ENCODE measurements at regions not wholly inside any gene's neighbourhood (a gene's known extent, or its start where the extent isn't known, plus 50 kb on each side); places are given as distances from the start of the nearest gene placed in this dataset.
"Not testable (repeated sequence)": the region's sequence is repeated elsewhere in the genome, so short reads cannot be mapped to it uniquely, and the experiment has no call there.

DNA sequence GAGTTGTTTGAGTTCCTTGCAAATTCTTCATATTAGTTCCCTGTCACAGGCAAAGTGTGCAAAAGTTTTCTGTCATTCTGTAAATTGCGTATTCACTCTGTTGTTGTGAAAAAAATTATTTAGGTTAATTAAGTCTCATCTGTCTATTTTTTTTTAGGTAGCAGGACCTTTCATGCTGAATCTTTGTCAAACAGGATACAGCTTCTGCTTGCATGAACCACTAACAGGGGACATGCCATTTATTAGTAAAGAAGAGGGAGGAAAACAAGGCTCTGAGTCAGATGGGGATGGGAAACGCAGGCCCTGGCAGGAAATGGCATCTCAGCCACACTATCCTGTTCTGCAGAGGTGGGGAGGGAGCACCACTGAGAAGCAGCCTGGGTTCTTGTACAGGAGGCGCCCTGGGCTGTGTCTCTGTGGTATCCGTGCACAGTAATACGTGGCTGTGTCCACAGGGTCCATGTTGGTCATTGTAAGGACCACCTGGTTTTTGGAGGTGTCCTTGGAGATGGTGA is 1243.8 kb downstream of the TMEM121 start:
- DNase-seq = not testable (repeated sequence)

DNA sequence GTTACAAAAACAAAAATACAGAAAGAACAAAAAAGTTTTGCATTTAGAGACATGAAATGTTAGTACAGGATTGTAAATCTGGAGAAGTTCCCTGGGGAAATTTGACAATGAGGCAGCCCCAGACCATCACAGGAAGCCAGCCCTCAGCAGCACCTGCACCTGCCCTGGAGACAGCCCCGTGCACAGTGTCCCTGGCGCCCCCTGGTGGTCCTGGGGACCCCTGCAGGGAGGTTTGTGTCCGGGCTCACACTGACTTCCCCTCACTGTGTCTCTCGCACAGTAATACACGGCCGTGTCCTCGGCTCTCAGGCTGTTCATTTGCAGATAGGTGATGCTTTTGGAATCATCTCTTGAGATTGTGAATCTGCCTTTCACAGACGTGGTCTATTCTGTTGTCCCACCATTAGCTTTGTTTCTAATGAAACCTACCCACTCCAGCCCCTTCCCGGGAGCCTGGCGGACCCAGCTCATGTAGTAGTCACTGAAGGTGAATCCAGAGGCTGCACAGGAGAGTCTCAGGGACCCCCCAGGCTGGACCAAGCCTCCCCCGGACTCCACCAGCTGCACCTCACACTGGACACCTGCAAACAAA is 1248.6 kb downstream of the TMEM121 start:
- DNase-seq = peak; percentile 21

DNA sequence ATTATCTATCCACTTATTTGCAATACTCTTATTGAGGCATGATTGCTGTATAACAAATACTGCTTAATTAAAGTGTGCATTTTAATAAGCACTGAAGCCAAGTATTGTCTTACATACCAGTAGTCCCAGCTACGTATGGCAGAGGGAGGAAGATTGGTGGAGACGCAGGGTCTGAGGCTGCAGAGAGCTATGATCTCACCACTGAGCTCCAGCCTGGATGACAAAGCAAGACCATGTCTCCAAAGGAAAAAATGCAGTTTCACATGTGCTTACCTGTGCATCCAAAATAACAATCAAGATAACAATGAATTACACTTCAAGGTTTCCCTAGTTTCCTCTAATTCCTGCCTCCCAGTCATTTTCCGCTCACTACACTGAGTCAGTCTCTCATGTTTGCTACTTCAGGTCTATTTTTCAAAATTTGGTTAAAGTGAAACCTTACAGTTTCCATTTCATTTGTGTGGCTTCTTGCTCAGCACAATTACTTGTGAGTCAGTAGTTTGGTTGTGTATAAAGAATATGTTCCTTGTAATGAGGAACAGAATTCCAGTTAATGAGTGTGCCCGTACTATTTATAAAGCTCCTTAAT is 1250.1 kb downstream of the TMEM121 start:
- DNase-seq = no peak

DNA sequence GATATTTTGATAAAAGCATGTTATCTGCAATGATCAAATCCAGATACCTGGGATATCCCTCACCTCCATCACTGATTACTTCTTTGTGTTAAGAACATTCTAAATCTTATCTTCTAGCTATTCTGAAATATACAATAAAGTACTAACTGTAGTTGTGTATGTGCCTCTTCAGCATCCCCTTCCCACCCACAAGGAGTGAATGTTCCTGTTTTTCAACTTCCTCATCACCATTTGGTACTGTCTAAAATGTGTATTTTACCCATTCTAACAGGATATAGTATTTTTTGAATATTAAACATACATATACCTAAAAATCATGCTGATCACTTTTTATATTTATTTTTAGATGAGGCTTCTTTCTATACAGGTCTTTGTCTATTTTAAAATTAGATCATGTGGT is 1252.6 kb downstream of the TMEM121 start:
- no peak for DNase-seq

GRCh38 chr14:106786697-106787096 is 1260.3 kb downstream of the TMEM121 start:
- no peak for DNase-seq

GRCh38 chr14:106787626-106788025 is 1261.2 kb downstream of the TMEM121 start:
- no peak for DNase-seq

DNA sequence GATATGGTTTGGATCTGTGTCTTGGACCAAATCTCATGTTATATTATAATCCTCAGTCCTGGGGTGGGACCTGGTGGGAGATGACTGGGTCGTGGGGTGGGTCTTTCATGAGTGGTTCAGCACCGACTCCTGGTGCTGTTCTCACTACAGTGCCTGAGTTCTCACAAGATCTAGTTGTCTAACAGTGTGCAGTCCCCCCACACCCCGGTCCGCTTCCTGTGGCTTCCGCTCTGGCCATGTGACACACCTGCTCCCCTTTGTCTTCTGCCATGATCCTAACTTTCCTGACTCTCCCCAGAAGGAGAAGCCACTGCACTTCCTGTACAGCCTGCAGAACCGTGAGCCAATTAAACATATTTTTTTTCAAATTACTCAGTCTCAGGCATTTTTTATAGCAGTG is 1262.2 kb downstream of the TMEM121 start:
- DNase-seq = no peak

DNA sequence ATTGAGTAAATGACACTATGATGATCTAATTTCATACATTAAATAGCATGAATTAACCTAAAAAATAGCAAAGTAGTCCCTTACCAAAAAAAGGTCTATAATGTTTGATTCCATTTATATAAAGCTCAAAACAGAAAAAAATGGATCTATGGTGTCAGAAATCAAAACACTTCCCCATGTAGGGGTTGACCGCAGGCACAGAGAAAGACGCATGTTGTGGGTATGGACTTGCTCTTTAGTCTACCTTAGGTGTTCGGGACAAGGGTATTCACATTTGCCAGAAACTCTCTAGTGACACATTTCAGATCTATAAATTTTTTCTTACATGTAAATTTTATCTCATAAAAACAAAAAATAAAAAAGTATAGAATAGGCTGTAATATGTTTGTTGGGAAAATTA is 1262.9 kb downstream of the TMEM121 start:
- no peak for DNase-seq

- peak; percentile 6 for DNase-seq
Measured at GRCh38 chr14:106790189-106791036, 1264.0 kb downstream of the TMEM121 start.

- no peak for DNase-seq
Measured at GRCh38 chr14:106792543-106792942, 1266.2 kb downstream of the TMEM121 start.

DNA sequence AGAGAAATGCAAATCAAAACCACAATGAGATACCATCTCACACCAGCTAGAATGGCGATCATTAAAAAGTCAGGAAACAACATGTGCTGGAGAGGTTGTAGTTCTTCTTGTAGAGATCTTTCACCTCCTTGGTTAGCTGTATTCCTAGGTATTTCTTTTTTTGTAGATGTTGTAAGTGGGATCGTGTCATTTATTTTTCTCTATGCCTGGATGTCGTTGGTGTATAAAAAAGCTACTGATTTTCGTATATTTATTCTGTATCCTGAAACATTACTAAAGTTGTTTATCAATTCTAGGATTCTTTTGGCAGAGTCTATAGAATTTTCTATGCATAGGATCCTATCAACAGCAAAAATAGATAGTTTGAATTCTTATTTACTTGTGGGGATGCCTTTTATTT is 1271.8 kb downstream of the TMEM121 start:
- DNase-seq = not testable (repeated sequence)

GRCh38 chr14:106802413-106803364 is 1276.3 kb downstream of the TMEM121 start:
- DNase-seq = peak; percentile 33

DNA sequence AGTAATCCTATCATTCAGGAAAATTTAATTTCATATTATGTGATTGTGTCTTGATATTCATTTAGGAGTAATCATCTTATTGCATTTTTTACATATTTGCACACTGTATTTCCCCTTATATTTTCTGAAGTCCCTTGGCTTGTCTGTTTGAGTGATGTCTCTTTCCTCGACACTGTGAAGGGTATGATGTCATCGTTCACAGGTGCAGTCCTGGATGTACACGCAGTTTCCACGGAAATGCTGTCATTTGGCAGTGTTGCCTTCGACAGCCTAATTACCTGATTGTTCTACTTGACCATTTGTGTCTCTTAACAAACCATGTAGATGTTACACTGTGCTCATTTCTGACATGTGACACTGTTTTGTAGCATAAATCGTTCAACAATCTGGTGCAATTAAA is 1277.0 kb downstream of the TMEM121 start:
- no peak for DNase-seq

DNA sequence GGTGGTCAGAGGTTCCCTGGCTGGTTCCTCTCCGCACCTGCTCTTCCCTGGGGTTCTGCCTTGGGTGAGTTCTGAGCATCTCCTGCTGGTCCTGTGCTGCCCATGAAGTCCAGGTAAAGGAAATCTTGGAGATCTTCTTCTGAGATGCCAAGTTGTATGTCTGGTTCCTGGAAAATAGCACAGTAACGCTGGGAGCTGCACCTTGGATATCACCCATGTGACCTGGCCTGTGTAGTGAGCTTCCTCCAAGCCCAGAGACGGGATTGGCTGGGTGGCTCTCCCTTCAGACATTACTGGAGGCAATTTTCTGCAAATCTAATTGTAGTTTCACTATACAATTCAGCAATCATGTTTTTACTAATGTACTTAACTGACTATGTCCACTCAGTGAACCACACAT is 1281.1 kb downstream of the TMEM121 start:
- no peak for DNase-seq

GRCh38 chr14:106808458-106808857 is 1282.1 kb downstream of the TMEM121 start:
- DNase-seq = no peak

DNA sequence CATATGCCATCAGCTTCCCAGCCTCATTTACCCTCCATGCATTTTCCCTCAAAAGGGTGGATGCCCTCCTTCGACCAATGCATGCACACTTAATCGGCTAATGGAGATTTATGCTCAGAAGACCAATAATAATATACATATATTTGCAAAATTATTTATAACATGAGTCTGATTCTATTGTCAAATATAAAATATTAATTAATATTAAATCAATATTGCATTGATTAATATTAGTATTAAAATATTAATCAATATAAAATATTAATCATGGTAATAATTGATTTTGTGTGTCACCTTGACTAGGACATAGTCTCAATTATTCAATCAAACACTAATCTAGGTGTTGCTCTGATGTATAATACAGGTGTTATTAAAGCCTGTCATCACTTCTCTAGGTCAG is 1282.5 kb downstream of the TMEM121 start:
- no peak for DNase-seq

- no peak for DNase-seq
Measured at GRCh38 chr14:106809615-106810014, 1283.2 kb downstream of the TMEM121 start.

DNA sequence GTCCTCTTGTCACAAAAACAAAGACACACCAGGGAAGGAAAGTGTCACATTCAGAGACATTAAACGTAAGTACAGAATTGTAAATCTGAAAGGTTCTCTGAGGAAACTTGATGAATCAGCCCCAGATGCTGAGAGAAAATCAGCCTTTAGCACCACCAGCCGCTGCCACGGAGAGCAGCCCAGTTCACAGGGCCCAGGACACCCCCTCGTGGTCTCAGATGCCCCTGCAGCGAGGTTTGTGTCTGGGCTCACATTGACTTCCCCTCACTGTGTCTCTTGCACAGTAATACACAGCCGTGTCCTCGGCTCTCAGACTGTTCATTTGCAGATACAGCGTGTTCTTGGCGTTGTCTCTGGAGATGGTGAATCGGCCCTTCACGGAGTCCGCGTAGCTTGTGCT is 1283.8 kb downstream of the TMEM121 start:
- not testable (repeated sequence) for DNase-seq

DNA sequence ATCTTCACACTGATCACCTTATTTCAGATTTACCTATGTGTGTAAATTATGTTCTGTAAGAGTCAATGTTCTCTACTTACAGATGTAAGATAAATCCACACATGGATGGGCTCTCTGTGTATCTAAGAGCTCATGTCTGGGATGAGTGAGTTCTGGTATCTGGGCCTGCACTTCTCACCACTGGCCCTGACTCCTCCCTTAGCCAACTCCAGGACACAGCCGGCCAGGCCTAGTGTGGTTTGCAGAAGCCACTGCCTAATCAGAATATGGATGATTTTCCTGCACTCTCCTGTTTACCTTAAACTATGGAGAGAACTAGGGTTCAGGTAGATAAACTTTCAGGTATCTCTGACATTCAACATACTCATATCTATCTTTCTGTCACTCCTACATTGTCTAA is 1284.8 kb downstream of the TMEM121 start:
- DNase-seq = no peak

DNA sequence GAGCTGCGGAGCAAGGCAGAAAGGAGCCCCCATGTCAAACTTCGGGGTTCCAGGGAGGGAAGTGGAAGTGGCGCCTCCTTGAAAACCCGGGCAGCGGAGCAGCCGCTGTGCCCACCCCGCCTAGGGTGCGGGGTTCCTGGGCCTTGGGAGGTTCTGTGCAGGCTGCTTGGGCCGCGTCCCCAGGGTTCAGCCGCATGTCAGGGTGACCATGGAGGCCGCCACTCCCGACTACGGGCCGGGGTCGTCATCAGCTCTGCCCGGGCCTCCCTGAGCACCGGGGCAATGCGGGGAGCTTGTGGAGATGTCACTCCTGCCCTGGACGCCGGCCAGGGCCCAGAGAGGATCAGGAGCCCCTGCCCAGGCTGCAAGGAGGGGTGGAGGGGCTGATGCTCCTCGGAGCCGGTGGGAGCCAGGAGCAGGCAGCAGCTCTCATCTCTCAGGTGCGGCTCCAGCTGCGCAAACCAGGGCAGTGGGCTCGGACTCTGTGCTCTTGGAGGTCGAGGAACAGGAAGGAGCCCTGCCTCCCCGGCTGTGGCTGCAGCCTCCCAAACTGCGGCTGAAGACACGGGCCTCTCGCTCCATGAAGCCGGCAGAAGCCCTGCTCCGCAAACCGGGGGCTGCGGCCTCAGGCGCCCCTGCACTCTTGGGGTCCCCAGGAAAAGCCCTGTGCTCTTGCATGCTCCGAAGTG is 1286.5 kb downstream of the TMEM121 start:
- DNase-seq = no peak

- no peak for DNase-seq
Measured at GRCh38 chr14:106813477-106813823, 1287.1 kb downstream of the TMEM121 start.

DNA sequence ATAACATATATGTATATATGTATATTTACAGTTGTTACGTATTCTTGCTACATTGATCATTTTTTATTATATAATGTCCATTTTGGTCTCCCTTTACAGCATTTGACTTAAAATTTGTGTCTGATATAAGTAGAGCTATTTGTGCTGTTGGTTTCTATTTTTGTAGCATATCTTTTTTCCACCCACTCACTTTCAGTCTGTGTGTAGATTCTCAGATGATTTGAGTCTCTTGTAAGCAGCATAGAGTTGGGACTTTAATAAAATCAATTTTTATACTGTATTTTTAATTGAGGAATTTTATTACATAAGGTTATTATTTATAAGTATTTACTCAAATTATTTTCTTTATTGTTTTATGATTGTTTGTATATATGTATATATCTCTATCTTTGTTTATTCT is 1293.7 kb downstream of the TMEM121 start:
- no peak for DNase-seq

Data from NCI-H510A treated with DMSO at 0.1 percent for 48 hours (cell line).